B cell (primary cell): ENCODE measurements at regions not wholly inside any gene's neighbourhood (a gene's known extent, or its start where the extent isn't known, plus 50 kb on each side); places are given as distances from the start of the nearest gene placed in this dataset.

ENCODE experiments used
- ATAC-seq: fragments of 200-7000 bp; cut with Tn5 transposase; one replicate; pipeline ENCODE4 v1.10.0; 2021; ENCODE audit warnings: low read depth, mild to moderate bottlenecking, moderate number of reproducible peaks, moderate library complexity
- CTCF ChIA-PET: fragments of 350-600 bp; sonication (Branson Sonifier 250); formaldehyde crosslinking; loops from one replicate; lab custom pipeline; 2021; ENCODE audit warnings: antibody characterized with exemption, inconsistent platforms; lab: Charles Lee
- POLR2A ChIA-PET: fragments of 350-600 bp; sonication (Branson Sonifier 250); formaldehyde crosslinking; loops from one replicate; lab custom pipeline; 2021; ENCODE audit warnings: antibody characterized with exemption; lab: Charles Lee
- DNase-seq: peaks from one replicate; pipeline ENCODE4 v3.0.0; 2013
- H2AFZ ChIP-seq: 2 replicates; pipeline ENCODE4 v1.6.1; 2012; ENCODE audit warnings: mild to moderate bottlenecking, low read depth, low read length; ENCODE audit not compliant: insufficient read depth, poor library complexity, severe bottlenecking
- H3K27ac ChIP-seq, 2 donors: 1 replicate in 1 of 2; 2 replicates in 1 of 2; pipeline ENCODE4 v1.5.1; 2012 to 2013; ENCODE audit warnings: low read length in 2 of 2, mild to moderate bottlenecking in 2 of 2, moderate library complexity in 1 of 2
- H3K27me3 ChIP-seq, 4 experiments: fragments of 200-600 bp in 1 of 4; sonication (generic) in 1 of 4; replicated peaks in 1 of 4; 1 replicate in 2 of 4; 2 replicates in 2 of 4; pipeline versions ENCODE4 v1.6.1 to v1.7.0; 2013 to 2016; ENCODE audit warnings: low read length in 3 of 4, mild to moderate bottlenecking in 2 of 4, mixed read lengths in 1 of 4, moderate library complexity in 1 of 4; ENCODE audit not compliant: insufficient read depth in 4 of 4, control insufficient read depth in 3 of 4; ENCODE audit errors: control extremely low read depth in 1 of 4
- H3K36me3 ChIP-seq, 2 experiments: replicated peaks in 1 of 2; 1 replicate in 1 of 2; 2 replicates in 1 of 2; pipeline versions ENCODE4 v1.6.1 to v1.7.1; 2013; ENCODE audit warnings: low read length in 1 of 2; ENCODE audit not compliant: insufficient read depth in 2 of 2, control insufficient read depth in 1 of 2; ENCODE audit errors: control extremely low read depth in 1 of 2, extremely low read depth in 1 of 2
- H3K4me1 ChIP-seq, 2 donors: fragments of 200-600 bp in 1 of 2; sonication (generic) in 1 of 2; 1 replicate in 1 of 2; 2 replicates in 1 of 2; pipeline versions ENCODE4 v1.5.1 to v1.6.1; 2013 to 2017; ENCODE audit warnings: low read length in 2 of 2; ENCODE audit not compliant: control insufficient read depth in 2 of 2, insufficient read depth in 2 of 2
- H3K4me2 ChIP-seq: replicated peaks from 2 replicates; pipeline ENCODE3; 2012; ENCODE audit warnings: mild to moderate bottlenecking, low read depth, low read length; ENCODE audit not compliant: poor library complexity, severe bottlenecking
- H3K4me3 ChIP-seq, 5 experiments: fragments of 200-600 bp in 1 of 5; sonication (generic) in 1 of 5; 1 replicate in 3 of 5; 2 replicates in 2 of 5; pipeline versions ENCODE4 v1.5.1 to v1.7.0; 2011 to 2016; ENCODE audit warnings: low read length in 4 of 5, mild to moderate bottlenecking in 4 of 5, low read depth in 2 of 5, control low read depth in 1 of 5, moderate library complexity in 1 of 5; ENCODE audit not compliant: insufficient read depth in 1 of 5; ENCODE audit errors: control extremely low read depth in 1 of 5, extremely low read depth in 1 of 5
- H3K79me2 ChIP-seq: fragments of 200-600 bp; sonication (generic); one replicate; pipeline ENCODE4 v1.6.0; 2016; ENCODE audit warnings: low read length; ENCODE audit not compliant: control insufficient read depth, insufficient read depth
- H3K9ac ChIP-seq: fragments of 200-600 bp; sonication (generic); 2 replicates; pipeline ENCODE4 v1.6.1; 2017; ENCODE audit warnings: mild to moderate bottlenecking, low read length, moderate library complexity
- H3K9me3 ChIP-seq, 3 donors: one replicate each; pipeline versions ENCODE4 v1.6.1 to v1.7.1; 2013; ENCODE audit warnings: low read length in 2 of 3; ENCODE audit not compliant: control insufficient read depth in 2 of 3, insufficient read depth in 1 of 3; ENCODE audit errors: control extremely low read depth in 1 of 3
- H4K20me1 ChIP-seq: 2 replicates; pipeline ENCODE4 v1.6.0; 2012; ENCODE audit warnings: mild to moderate bottlenecking, low read length; ENCODE audit not compliant: insufficient read depth, control insufficient read depth, poor library complexity, severe bottlenecking
- H3K27ac Mint-ChIP-seq: one replicate; pipeline ENCODE4 v1.8.0; 2021; ENCODE audit warnings: mixed read lengths
- H3K27me3 Mint-ChIP-seq: one replicate; pipeline ENCODE4 v1.8.0; 2021; ENCODE audit warnings: mixed read lengths
- H3K4me1 Mint-ChIP-seq: one replicate; pipeline ENCODE4 v1.8.0; 2021; ENCODE audit warnings: mixed read lengths
- H3K4me3 Mint-ChIP-seq: one replicate; pipeline ENCODE4 v1.8.0; 2021; ENCODE audit warnings: mixed read lengths
- H3K9me3 Mint-ChIP-seq: one replicate; pipeline ENCODE4 v1.8.0; 2022; ENCODE audit warnings: mixed read lengths; ENCODE audit not compliant: insufficient read depth
- CTCF ChIP-seq: fragments of 200-600 bp; IDR thresholded peaks from one replicate; pipeline ENCODE4 v1.8.0; 2022; ENCODE audit warnings: antibody characterized with exemption, mild to moderate bottlenecking
- EZH2 ChIP-seq: IDR thresholded peaks from 2 replicates; pipeline ENCODE4 v1.6.1; 2012; ENCODE audit warnings: borderline replicate concordance, low read depth, mild to moderate bottlenecking, moderate library complexity, low read length; ENCODE audit not compliant: insufficient read depth, poor library complexity, severe bottlenecking
- WGBS: methylation state at CpG from one replicate; pipeline ENCODE4 v1.1.5; 2013; ENCODE audit warnings: missing lambda C conversion rate; ENCODE audit not compliant: insufficient coverage; 5-methylcytosine and 5-hydroxymethylcytosine counted together
- intact Hi-C: fragments of 100-400 bp; cut with micrococcal nuclease; formaldehyde crosslinking; loops from one replicate; pipeline ENCODE4 v1.10.0; 2022

GRCh38 chr1:189103956-189104355, 1373.7 kb downstream of the BRINP3 start:
- intact Hi-C loops = no loop called here
- ChIA-PET POLR2A (no interaction called here), CTCF (interaction anchor here (1.2 kb wide), 1 partner anchor 10 kb away, joined by 3 read pairs; no protein-coding TSS in a partner anchor)
- no peak overlapping the region for H3K27ac ChIP-seq
- no peaks in the 10 kb centered on the region for H3K36me3 ChIP-seq
- no peak overlapping the region for H2AFZ ChIP-seq
- no peaks in the 10 kb centered on the region for H3K79me2 ChIP-seq
- Mint-ChIP-seq H3K4me3 (no peak overlapping the region), H3K4me1 (no peaks in the 10 kb centered on the region), H3K27me3 (no peaks in the 10 kb centered on the region), H3K27ac (no peak overlapping the region), H3K9me3 (peaks cover 8% of the 10 kb centered on the region)
- ATAC-seq = no peak
- no peak overlapping the region for H3K9ac ChIP-seq
- no peak overlapping the region for H3K4me3 ChIP-seq
- TF ChIP-seq CTCF (no peak), EZH2 (no peak)
- H3K4me1 ChIP-seq = no peaks in the 10 kb centered on the region
- H3K9me3 ChIP-seq = no peaks in the 10 kb centered on the region
- no peaks in the 10 kb centered on the region for H4K20me1 ChIP-seq
- H3K4me2 ChIP-seq = no peak overlapping the region
- DNase-seq = no peak
- no peaks in the 10 kb centered on the region for H3K27me3 ChIP-seq

- no peaks in the 10 kb centered on the region for H3K27me3 ChIP-seq
- ATAC-seq (no peak), DNase-seq (no peak)
- H3K9me3 ChIP-seq = no peaks in the 10 kb centered on the region
- no peaks in the 10 kb centered on the region for H4K20me1 ChIP-seq
- Mint-ChIP-seq H3K4me1 (no peaks in the 10 kb centered on the region), H3K9me3 (no peaks in the 10 kb centered on the region), H3K27me3 (no peaks in the 10 kb centered on the region), H3K27ac (no peak overlapping the region), H3K4me3 (no peak overlapping the region)
- no peaks in the 10 kb centered on the region for H3K79me2 ChIP-seq
- H3K4me2 ChIP-seq = no peak overlapping the region
- CTCF ChIA-PET = no interaction called here
- no CpG with 5 or more reads among the region's 4 CpGs for WGBS
- POLR2A ChIA-PET = no interaction called here
- no peak for TF ChIP-seq EZH2
- no peak for TF ChIP-seq CTCF
- H3K27ac ChIP-seq = no peak overlapping the region
- no peak overlapping the region for H3K9ac ChIP-seq
- no peak overlapping the region for H2AFZ ChIP-seq
- no peaks in the 10 kb centered on the region for H3K4me1 ChIP-seq
- H3K4me3 ChIP-seq = no peak overlapping the region
- H3K36me3 ChIP-seq = no peaks in the 10 kb centered on the region
- intact Hi-C loops = no loop called here
Measured at GRCh38 chr1:189117072-189117770, 1360.4 kb downstream of the BRINP3 start.
